NCI-H82 treated with DMSO at 0.1 percent for 48 hours (cell line): ENCODE measurements at regions not wholly inside any gene's neighbourhood (a gene's known extent, or its start where the extent isn't known, plus 50 kb on each side); places are given as distances from the start of the nearest gene placed in this dataset.

Experiments
- DNase-seq: peaks from one replicate; lab custom pipeline; 2025; ENCODE audit not compliant: unreplicated experiment; lab: John Stamatoyannopoulos, UW

DNA sequence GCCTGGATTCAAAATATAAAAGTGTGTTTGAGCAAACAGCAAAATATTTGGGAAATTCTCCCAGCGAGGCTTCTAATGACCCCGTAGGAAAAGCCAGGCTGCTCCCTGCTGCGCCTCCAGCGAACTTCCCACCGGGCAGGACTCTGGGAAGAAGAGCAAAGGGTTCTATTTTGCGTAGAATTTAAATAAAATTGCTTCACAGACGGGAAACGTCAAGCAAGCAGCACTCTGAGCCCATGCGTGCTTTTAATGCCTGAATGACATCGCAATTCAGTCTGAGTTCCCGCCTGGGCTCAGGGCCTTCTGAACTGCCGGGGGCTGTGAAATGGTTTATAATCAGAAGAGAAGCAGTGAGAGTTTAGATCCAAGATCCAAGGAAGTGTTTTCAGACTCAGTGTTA is 775.1 kb downstream of the BRD1 start:
- DNase-seq, result no peak

- no peak for DNase-seq
These were observed 775.6 kb downstream of the BRD1 start for GRCh38 chr22:49052023-49052538.

GRCh38 chr22:49051491-49052022 is 776.1 kb downstream of the BRD1 start:
- no peak for DNase-seq

DNA sequence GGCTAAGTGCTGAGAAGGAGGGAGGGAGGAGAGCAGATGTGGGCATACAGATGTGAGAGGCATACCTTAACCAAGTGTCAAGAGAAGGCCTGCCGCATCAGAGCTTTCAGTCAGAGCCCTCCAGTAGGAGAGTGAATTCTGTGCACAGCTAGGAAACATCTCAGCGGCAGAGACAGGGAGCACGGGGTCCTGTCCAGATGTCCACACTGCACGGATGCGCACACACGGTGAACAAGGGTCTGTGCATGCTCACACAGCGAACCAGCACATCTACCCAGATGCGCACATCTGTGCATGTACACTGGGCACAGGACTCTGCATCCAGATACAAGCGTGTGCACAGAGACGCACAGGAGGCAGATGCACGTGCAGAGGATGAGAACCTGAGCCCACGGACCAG is 778.0 kb downstream of the BRD1 start:
- no peak for DNase-seq

DNA sequence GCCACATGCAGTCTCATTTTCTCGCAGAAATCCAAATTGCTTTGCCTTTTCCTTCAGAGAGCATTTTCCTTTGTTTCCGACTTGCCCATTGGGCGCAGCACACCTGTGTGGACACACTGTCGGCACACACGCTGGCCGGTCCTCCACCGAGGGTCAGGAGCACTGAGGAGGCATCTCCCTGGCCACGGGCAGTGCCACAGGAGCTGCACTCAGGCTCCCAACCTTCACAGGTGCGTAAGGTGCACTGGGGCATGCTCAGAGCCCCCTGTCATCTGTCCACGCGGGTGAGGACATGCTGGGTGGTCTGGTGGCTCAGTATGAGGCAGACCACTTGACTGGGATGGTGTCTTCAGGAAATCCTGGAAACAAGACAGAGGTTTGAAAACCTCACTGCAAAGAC is 779.1 kb downstream of the BRD1 start:
- no peak for DNase-seq

DNA sequence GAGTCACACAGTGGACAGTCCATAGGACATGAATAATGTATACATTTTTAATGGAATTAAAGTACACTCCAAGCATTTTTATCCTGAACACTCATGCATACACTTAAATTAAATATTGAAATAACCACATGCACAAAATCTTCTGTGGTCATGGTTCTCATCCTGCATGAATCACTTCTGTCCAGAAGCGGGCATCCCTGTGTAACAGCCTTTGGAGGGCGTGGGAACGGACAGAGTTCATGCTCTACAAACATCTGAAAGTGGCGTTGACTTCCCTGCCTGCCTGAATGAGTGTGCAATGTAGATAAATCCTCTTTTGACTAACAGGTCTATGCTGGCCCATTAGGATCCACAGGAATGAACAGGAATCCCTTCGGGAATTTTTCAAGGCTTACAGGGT is 780.2 kb downstream of the BRD1 start:
- DNase-seq, result no peak

GRCh38 chr22:49046546-49047361 is 780.9 kb downstream of the BRD1 start:
- no peak for DNase-seq

DNA sequence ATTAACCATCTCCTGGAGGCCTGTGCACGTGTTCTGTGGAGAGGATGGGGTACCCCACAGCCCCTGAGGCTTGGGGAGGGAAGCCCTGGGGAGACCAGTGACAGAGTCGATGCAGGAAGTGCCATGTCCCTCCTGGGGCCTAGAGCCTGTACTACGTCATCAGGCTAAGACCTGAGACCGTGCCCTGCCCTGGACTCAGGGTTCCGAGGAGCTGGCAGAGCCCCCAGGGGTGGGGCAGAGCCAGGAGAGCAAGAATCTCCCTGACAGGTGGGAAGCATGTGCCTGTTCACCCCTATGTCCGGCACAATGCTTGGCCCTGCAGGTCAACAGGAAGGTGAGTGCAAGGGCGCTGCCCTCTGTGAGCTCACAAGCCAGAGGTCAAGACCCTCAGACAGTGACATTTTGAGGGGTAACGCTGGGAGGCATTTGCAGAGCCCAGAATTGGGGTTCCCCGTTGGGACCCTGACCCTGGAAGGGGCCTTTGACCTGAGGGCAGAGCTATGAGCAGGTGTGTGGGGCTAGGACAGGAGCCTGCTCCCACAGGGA is 781.6 kb downstream of the BRD1 start:
- no peak for DNase-seq

DNA sequence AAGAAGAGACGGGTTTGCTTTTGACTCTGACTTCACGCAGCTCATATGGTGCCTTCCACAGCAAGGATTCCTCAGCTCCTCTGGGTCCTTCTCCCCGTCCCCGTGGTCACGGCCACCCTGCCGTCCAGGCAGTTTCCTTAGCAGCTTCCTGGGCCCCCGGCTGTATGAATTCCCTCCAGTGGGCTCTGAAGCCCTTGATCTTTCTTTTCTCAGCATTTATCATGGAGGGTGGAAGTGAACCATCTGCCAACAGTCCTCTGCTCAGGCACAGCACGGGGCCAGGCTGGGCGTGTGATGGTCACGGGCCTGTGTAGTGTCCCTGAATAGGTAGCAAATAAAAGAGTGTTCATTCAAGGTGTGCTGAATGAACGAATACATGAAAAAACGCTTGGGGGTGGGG is 782.4 kb downstream of the BRD1 start:
- DNase-seq, result no peak

DNA sequence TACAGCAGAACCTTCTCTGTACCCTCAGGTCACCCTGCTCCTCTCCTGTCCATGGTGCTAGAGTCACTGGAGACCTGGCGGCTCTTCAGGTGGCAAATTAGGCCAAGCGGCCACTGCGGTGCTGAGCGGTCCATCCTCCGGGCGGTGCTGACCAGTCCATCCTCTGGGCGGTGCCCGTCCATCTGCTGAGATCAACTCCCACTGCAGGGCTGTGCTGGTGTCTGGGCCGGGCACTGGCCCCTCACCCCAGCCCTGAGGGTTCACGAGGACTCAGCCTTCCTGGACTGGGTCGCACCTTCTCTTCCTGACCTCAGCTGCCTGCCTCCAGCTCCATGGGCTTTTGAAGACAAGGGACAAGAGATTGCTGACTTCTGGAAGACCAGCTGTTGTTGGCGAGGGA is 782.9 kb downstream of the BRD1 start:
- DNase-seq, result no peak

DNA sequence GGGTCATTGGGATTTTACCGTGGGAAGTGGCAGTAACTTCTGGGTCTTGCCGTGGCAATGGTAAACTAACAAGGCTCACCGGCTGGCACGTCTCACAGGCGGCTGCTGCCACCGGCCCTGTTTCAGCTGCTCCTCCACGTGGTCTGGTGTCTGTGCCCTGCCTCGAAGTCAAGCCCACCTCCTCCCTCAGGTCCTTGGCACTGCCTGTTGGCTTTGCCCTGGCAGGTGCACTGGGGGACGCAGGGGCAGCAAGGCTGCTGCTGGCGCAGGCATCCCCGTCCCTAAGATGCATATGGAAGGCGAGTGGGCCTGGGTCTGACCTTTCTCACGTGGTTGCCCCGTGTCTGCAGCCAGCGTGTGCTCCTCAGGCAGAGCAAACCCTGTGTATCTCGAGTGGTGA is 783.6 kb downstream of the BRD1 start:
- no peak for DNase-seq

GRCh38 chr22:49042877-49043859 is 784.5 kb downstream of the BRD1 start:
- no peak for DNase-seq

GRCh38 chr22:49042066-49042465 is 785.6 kb downstream of the BRD1 start:
- no peak for DNase-seq

DNA sequence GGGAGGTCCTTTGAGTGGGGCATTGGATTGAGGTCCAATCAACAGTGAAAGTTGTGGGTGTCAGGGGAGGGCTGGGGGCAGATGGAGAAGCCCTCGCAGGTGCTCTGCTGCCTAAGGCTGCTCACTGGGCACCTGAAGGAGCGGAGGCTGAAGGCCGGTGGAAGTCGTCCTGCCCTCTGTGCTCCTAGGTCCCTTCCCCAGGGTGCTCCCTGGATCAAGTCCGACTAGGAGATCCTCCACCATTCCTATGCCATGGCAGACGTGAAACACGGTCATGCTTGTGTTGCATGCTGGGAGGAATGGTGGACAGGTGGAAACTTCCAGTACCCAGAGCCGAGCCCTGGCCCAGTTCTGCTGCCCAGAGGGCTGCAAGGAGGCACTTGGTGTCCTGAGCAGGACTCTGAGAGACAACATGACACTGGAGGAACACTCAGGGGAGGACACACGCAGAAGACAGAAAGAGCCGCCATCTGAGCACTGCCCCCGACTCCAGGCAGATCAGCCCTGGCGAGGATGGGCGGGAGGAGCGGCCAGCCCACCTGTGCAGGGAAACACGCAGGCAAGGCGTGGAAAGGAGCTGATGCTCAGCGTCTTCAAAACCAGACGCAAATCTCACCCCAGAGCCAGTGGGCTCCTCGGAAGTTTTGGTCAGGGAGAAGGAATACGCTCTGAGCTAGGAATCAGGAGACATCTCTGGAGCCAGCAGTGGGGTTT is 786.8 kb downstream of the BRD1 start:
- DNase-seq, result no peak

DNA sequence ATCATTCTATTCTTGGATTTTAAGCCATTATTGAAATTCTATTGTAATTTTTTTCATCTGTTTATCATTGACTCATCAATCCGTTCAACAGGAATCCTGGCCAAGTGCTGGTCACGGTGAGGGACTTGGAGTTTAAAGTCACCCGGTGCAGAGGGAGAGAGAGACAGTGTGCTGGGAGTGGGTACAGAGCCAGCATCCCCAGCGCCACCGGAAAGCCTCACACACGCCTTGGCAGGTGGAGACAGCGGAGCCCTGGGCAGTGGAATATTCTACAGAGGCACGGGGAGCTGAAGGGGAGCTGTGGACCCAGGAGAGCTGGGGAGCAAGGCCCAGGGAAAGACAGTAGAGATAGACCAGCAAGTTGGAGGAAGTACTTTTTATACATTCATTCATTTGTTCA is 787.6 kb downstream of the BRD1 start:
- DNase-seq, result no peak

DNA sequence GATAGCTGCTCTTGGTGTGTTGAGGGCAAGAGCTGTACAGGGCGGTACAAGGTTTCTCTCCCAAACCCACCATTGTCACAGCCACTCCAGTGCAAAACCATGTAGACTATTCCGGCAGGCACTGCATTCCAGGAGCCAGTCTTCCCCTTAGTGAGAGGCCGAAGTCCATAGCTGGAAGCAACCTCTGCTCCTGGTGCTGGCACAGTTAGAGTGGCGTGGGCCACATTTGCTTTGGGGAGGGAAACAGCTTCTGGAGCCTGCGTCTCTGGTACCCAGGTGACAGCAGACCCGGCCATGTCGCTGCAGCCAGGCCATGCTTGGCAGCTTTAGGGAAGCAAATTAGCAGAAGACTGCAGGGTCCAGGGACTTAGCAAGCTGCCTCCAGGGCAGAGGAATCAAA is 788.0 kb downstream of the BRD1 start:
- no peak for DNase-seq

- no peak for DNase-seq
These were observed 789.9 kb downstream of the BRD1 start for GRCh38 chr22:49037701-49038245.

DNA sequence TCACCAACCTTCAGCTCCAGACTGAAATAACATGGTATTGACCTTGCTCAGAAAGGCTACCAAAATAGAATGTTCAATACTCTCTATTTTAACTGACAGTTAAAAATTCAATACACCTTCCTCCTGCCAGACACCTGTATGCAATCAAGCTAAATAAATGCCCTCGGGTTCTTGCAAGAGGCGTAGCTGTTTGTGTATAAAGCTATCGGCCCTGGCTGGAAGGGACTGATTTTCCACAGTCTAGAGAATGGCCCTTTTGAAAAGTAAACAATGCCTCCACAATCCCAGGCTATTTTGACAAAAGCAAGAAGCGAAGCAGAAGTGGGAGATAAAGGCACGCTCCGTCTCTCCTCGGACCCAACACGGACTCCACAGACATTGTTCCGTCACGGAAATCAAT is 791.2 kb downstream of the BRD1 start:
- no peak for DNase-seq

DNA sequence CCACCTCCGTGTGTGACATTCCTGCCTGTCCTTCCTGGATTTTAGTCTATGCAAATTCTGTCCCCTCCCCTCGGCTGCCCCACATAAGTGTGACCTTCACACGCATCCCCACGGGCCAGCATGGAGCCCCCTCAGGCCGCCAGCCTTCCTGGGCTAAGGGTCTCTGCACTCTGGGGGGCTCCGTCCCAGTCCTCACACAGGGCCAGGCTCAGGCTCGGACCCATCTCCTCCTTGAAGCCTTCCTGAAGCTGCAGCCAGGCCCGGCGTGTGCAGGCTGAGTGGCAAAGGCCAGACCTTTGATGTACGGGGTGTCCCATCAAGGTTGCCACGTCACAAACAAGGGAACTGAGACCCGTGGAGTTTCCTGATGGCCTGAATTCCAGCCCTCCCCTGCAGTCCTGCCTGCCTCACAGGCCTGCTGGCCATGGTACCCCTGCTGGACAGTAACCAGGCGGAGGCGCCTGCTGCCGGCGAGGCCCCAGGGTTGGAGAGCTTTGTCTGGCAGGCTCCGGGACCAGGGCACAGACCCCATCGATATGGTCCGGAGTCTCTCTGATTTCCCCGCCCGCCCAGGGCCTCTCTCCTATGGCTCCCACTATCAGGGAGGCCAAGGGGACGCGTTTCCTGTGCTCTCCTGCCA is 791.7 kb downstream of the BRD1 start:
- DNase-seq, result no peak
